HG03571 (cell line): ENCODE measurements at regions not wholly inside any gene's neighbourhood (a gene's known extent, or its start where the extent isn't known, plus 50 kb on each side); places are given as distances from the start of the nearest gene placed in this dataset.
"Not testable (repeated sequence)": the region's sequence is repeated elsewhere in the genome, so short reads cannot be mapped to it uniquely, and the experiment has no call there.

Experiments used
- ATAC-seq: cut with Tn5 transposase; IDR thresholded peaks from one replicate; pipeline ENCODE4 v1.9.1; 2021; ENCODE audit not compliant: unreplicated experiment

- no peak for ATAC-seq
Observed at GRCh38 chr5:125484272-125484741, 737.9 kb upstream of the ZNF608 start.

- no peak for ATAC-seq
Observed at GRCh38 chr5:125484742-125485641, 738.6 kb upstream of the ZNF608 start.

GRCh38 chr5:125485771-125486170, 739.3 kb upstream of the ZNF608 start:
- no peak for ATAC-seq

GRCh38 chr5:125486634-125487033, 740.2 kb upstream of the ZNF608 start:
- ATAC-seq, result no peak

- no peak for ATAC-seq
Observed at GRCh38 chr5:125487231-125487630, 740.8 kb upstream of the ZNF608 start.

- ATAC-seq, result not testable (repeated sequence)
Observed at GRCh38 chr5:125487652-125488051, 741.2 kb upstream of the ZNF608 start.

GRCh38 chr5:125489146-125489545, 742.7 kb upstream of the ZNF608 start:
- ATAC-seq, result no peak

GRCh38 chr5:125491986-125492492, 745.6 kb upstream of the ZNF608 start:
- ATAC-seq, result no peak

- no peak for ATAC-seq
Observed at GRCh38 chr5:125492977-125493376, 746.5 kb upstream of the ZNF608 start.

- no peak for ATAC-seq
Observed at GRCh38 chr5:125496393-125496792, 750.0 kb upstream of the ZNF608 start.

GRCh38 chr5:125497651-125498050, 751.2 kb upstream of the ZNF608 start:
- ATAC-seq, result no peak

GRCh38 chr5:125499636-125500332, 753.3 kb upstream of the ZNF608 start:
- ATAC-seq, result no peak

GRCh38 chr5:125501396-125501795, 755.0 kb upstream of the ZNF608 start:
- ATAC-seq, result no peak

GRCh38 chr5:125503946-125504345, 757.5 kb upstream of the ZNF608 start:
- ATAC-seq, result no peak

GRCh38 chr5:125505115-125505514, 758.7 kb upstream of the ZNF608 start:
- no peak for ATAC-seq

- no peak for ATAC-seq
Observed at GRCh38 chr5:125506124-125506523, 759.7 kb upstream of the ZNF608 start.

GRCh38 chr5:125508225-125508624, 761.8 kb upstream of the ZNF608 start:
- no peak for ATAC-seq

- no peak for ATAC-seq
Observed at GRCh38 chr5:125510651-125511050, 764.2 kb upstream of the ZNF608 start.

- no peak for ATAC-seq
Observed at GRCh38 chr5:125517973-125518550, 771.6 kb upstream of the ZNF608 start.

GRCh38 chr5:125521289-125521688, 774.9 kb upstream of the ZNF608 start:
- ATAC-seq, result no peak

GRCh38 chr5:125525356-125525755, 778.9 kb upstream of the ZNF608 start:
- no peak for ATAC-seq
